B cell (primary cell): ENCODE measurements at regions not wholly inside any gene's neighbourhood (a gene's known extent, or its start where the extent isn't known, plus 50 kb on each side); places are given as distances from the start of the nearest gene placed in this dataset.

ENCODE experiments used
- ATAC-seq: fragments of 200-7000 bp; cut with Tn5 transposase; one replicate; pipeline ENCODE4 v1.10.0; 2021; ENCODE audit warnings: low read depth, mild to moderate bottlenecking, moderate number of reproducible peaks, moderate library complexity
- CTCF ChIA-PET: fragments of 350-600 bp; sonication (Branson Sonifier 250); formaldehyde crosslinking; loops from one replicate; lab custom pipeline; 2021; ENCODE audit warnings: antibody characterized with exemption, inconsistent platforms; lab: Charles Lee
- POLR2A ChIA-PET: fragments of 350-600 bp; sonication (Branson Sonifier 250); formaldehyde crosslinking; loops from one replicate; lab custom pipeline; 2021; ENCODE audit warnings: antibody characterized with exemption; lab: Charles Lee
- DNase-seq: peaks from one replicate; pipeline ENCODE4 v3.0.0; 2013
- H2AFZ ChIP-seq: 2 replicates; pipeline ENCODE4 v1.6.1; 2012; ENCODE audit warnings: mild to moderate bottlenecking, low read depth, low read length; ENCODE audit not compliant: insufficient read depth, poor library complexity, severe bottlenecking
- H3K27ac ChIP-seq, 2 donors: 1 replicate in 1 of 2; 2 replicates in 1 of 2; pipeline ENCODE4 v1.5.1; 2012 to 2013; ENCODE audit warnings: low read length in 2 of 2, mild to moderate bottlenecking in 2 of 2, moderate library complexity in 1 of 2
- H3K27me3 ChIP-seq, 4 experiments: fragments of 200-600 bp in 1 of 4; sonication (generic) in 1 of 4; replicated peaks in 1 of 4; 1 replicate in 2 of 4; 2 replicates in 2 of 4; pipeline versions ENCODE4 v1.6.1 to v1.7.0; 2013 to 2016; ENCODE audit warnings: low read length in 3 of 4, mild to moderate bottlenecking in 2 of 4, mixed read lengths in 1 of 4, moderate library complexity in 1 of 4; ENCODE audit not compliant: insufficient read depth in 4 of 4, control insufficient read depth in 3 of 4; ENCODE audit errors: control extremely low read depth in 1 of 4
- H3K36me3 ChIP-seq, 2 experiments: replicated peaks in 1 of 2; 1 replicate in 1 of 2; 2 replicates in 1 of 2; pipeline versions ENCODE4 v1.6.1 to v1.7.1; 2013; ENCODE audit warnings: low read length in 1 of 2; ENCODE audit not compliant: insufficient read depth in 2 of 2, control insufficient read depth in 1 of 2; ENCODE audit errors: control extremely low read depth in 1 of 2, extremely low read depth in 1 of 2
- H3K4me1 ChIP-seq, 2 donors: fragments of 200-600 bp in 1 of 2; sonication (generic) in 1 of 2; 1 replicate in 1 of 2; 2 replicates in 1 of 2; pipeline versions ENCODE4 v1.5.1 to v1.6.1; 2013 to 2017; ENCODE audit warnings: low read length in 2 of 2; ENCODE audit not compliant: control insufficient read depth in 2 of 2, insufficient read depth in 2 of 2
- H3K4me2 ChIP-seq: replicated peaks from 2 replicates; pipeline ENCODE3; 2012; ENCODE audit warnings: mild to moderate bottlenecking, low read depth, low read length; ENCODE audit not compliant: poor library complexity, severe bottlenecking
- H3K4me3 ChIP-seq, 5 experiments: fragments of 200-600 bp in 1 of 5; sonication (generic) in 1 of 5; 1 replicate in 3 of 5; 2 replicates in 2 of 5; pipeline versions ENCODE4 v1.5.1 to v1.7.0; 2011 to 2016; ENCODE audit warnings: low read length in 4 of 5, mild to moderate bottlenecking in 4 of 5, low read depth in 2 of 5, control low read depth in 1 of 5, moderate library complexity in 1 of 5; ENCODE audit not compliant: insufficient read depth in 1 of 5; ENCODE audit errors: control extremely low read depth in 1 of 5, extremely low read depth in 1 of 5
- H3K79me2 ChIP-seq: fragments of 200-600 bp; sonication (generic); one replicate; pipeline ENCODE4 v1.6.0; 2016; ENCODE audit warnings: low read length; ENCODE audit not compliant: control insufficient read depth, insufficient read depth
- H3K9ac ChIP-seq: fragments of 200-600 bp; sonication (generic); 2 replicates; pipeline ENCODE4 v1.6.1; 2017; ENCODE audit warnings: mild to moderate bottlenecking, low read length, moderate library complexity
- H3K9me3 ChIP-seq, 3 donors: one replicate each; pipeline versions ENCODE4 v1.6.1 to v1.7.1; 2013; ENCODE audit warnings: low read length in 2 of 3; ENCODE audit not compliant: control insufficient read depth in 2 of 3, insufficient read depth in 1 of 3; ENCODE audit errors: control extremely low read depth in 1 of 3
- H4K20me1 ChIP-seq: 2 replicates; pipeline ENCODE4 v1.6.0; 2012; ENCODE audit warnings: mild to moderate bottlenecking, low read length; ENCODE audit not compliant: insufficient read depth, control insufficient read depth, poor library complexity, severe bottlenecking
- H3K27ac Mint-ChIP-seq: one replicate; pipeline ENCODE4 v1.8.0; 2021; ENCODE audit warnings: mixed read lengths
- H3K27me3 Mint-ChIP-seq: one replicate; pipeline ENCODE4 v1.8.0; 2021; ENCODE audit warnings: mixed read lengths
- H3K4me1 Mint-ChIP-seq: one replicate; pipeline ENCODE4 v1.8.0; 2021; ENCODE audit warnings: mixed read lengths
- H3K4me3 Mint-ChIP-seq: one replicate; pipeline ENCODE4 v1.8.0; 2021; ENCODE audit warnings: mixed read lengths
- H3K9me3 Mint-ChIP-seq: one replicate; pipeline ENCODE4 v1.8.0; 2022; ENCODE audit warnings: mixed read lengths; ENCODE audit not compliant: insufficient read depth
- CTCF ChIP-seq: fragments of 200-600 bp; IDR thresholded peaks from one replicate; pipeline ENCODE4 v1.8.0; 2022; ENCODE audit warnings: antibody characterized with exemption, mild to moderate bottlenecking
- EZH2 ChIP-seq: IDR thresholded peaks from 2 replicates; pipeline ENCODE4 v1.6.1; 2012; ENCODE audit warnings: borderline replicate concordance, low read depth, mild to moderate bottlenecking, moderate library complexity, low read length; ENCODE audit not compliant: insufficient read depth, poor library complexity, severe bottlenecking
- WGBS: methylation state at CpG from one replicate; pipeline ENCODE4 v1.1.5; 2013; ENCODE audit warnings: missing lambda C conversion rate; ENCODE audit not compliant: insufficient coverage; 5-methylcytosine and 5-hydroxymethylcytosine counted together
- intact Hi-C: fragments of 100-400 bp; cut with micrococcal nuclease; formaldehyde crosslinking; loops from one replicate; pipeline ENCODE4 v1.10.0; 2022

- WGBS = 62% methylated on average over 2 of the region's 2 CpGs
- Mint-ChIP-seq H3K4me1 (no peaks in the 10 kb centered on the region), H3K9me3 (no peaks in the 10 kb centered on the region), H3K27ac (no peak overlapping the region), H3K4me3 (no peak overlapping the region), H3K27me3 (no peaks in the 10 kb centered on the region)
- ATAC-seq (no peak), DNase-seq (no peak)
- Histone ChIP-seq H3K36me3 (no peaks in the 10 kb centered on the region), H3K9ac (no peak overlapping the region), H3K27ac (no peak overlapping the region), H3K4me2 (no peak overlapping the region), H4K20me1 (no peaks in the 10 kb centered on the region), H3K4me3 (no peak overlapping the region), H3K27me3 (no peaks in the 10 kb centered on the region), H3K9me3 (no peaks in the 10 kb centered on the region), H2AFZ (no peak overlapping the region), H3K79me2 (no peaks in the 10 kb centered on the region), H3K4me1 (no peaks in the 10 kb centered on the region)
- ChIA-PET POLR2A (no interaction called here), CTCF (no interaction called here)
- TF ChIP-seq EZH2 (no peak), CTCF (no peak)
- intact Hi-C loops = no loop called here
Observed at GRCh38 chr1:69483246-69483645, 84.5 kb upstream of the LRRC7 start.

GRCh38 chr1:69485616-69486015, 82.1 kb upstream of the LRRC7 start:
- no peak for ATAC-seq
- intact Hi-C loops = no loop called here
- H4K20me1 ChIP-seq = no peaks in the 10 kb centered on the region
- H3K9me3 ChIP-seq = no peaks in the 10 kb centered on the region
- H3K79me2 ChIP-seq = no peaks in the 10 kb centered on the region
- DNase-seq = no peak
- no peak overlapping the region for H3K27ac Mint-ChIP-seq
- no peaks in the 10 kb centered on the region for H3K27me3 Mint-ChIP-seq
- no peaks in the 10 kb centered on the region for H3K27me3 ChIP-seq
- TF ChIP-seq CTCF = no peak
- no peak for TF ChIP-seq EZH2
- H3K27ac ChIP-seq = no peak overlapping the region
- WGBS = no CpG with 5 or more reads among the region's 1 CpG
- H3K4me1 ChIP-seq = no peaks in the 10 kb centered on the region
- H3K9ac ChIP-seq = no peak overlapping the region
- H2AFZ ChIP-seq = no peak overlapping the region
- H3K36me3 ChIP-seq = no peaks in the 10 kb centered on the region
- H3K4me3 ChIP-seq = no peak overlapping the region
- ChIA-PET POLR2A (no interaction called here), CTCF (no interaction called here)
- H3K9me3 Mint-ChIP-seq = peaks cover 3% of the 10 kb centered on the region
- no peak overlapping the region for H3K4me3 Mint-ChIP-seq
- H3K4me1 Mint-ChIP-seq = no peaks in the 10 kb centered on the region
- H3K4me2 ChIP-seq = no peak overlapping the region
